ENCODE measurements at regions not wholly inside any gene's neighbourhood (a gene's known extent, or its start where the extent isn't known, plus 50 kb on each side); places are given as distances from the start of the nearest gene placed in this dataset.

GRCh38 chr13:26459276-26460131 lies 98.0 kb upstream of the WASF3 start:
- Mint-ChIP-seq H3K4me3 (no peak overlapping the region), H3K27ac (no peak overlapping the region), H3K9me3 (no peaks in the 10 kb centered on the region), H3K27me3 (peaks cover 35% of the 10 kb centered on the region), H3K36me3 (ENCODE audit: low read depth) (no peaks in the 10 kb centered on the region), H3K4me1 (ENCODE audit: low read depth) (no peaks in the 10 kb centered on the region)
- POLR2A ChIA-PET = no interaction called here
- H3K4me3 ChIP-seq (ENCODE audit: low read length) = no peak overlapping the region
- no peak for DNase-seq
- no peaks in the 10 kb centered on the region for H3K4me1 ChIP-seq (ENCODE audit: insufficient read depth, low read length)
- intact Hi-C loops (cut with DNase I, micrococcal nuclease) = no loop called here
- CTCF ChIA-PET = no interaction called here
- H3K36me3 ChIP-seq (ENCODE audit: insufficient read depth, low read length) = no peaks in the 10 kb centered on the region
- TF ChIP-seq CTCF (IDR thresholded peaks at IDR 0.05) = no peak
- H3K27ac ChIP-seq (ENCODE audit: low read depth in 1 of 2, low read length in 2 of 2) = no peak overlapping the region
- no peak for ATAC-seq (ENCODE audit: poor library complexity)
- H3K27me3 ChIP-seq (ENCODE audit: control insufficient read depth in 1 of 2, insufficient read depth in 2 of 2, low read length in 2 of 2) = peaks cover 10 to 12% of the 10 kb centered on the region in 2 experiments
- H3K9me3 ChIP-seq (ENCODE audit: control insufficient read depth in 1 of 2, insufficient read depth in 1 of 2, low read length in 2 of 2) = peaks cover 0 to 3% of the 10 kb centered on the region in 2 experiments

- POLR2A ChIA-PET = no interaction called here
- ATAC-seq (ENCODE audit: poor library complexity) = no peak
- peaks cover 0 to 3% of the 10 kb centered on the region in 2 experiments for H3K9me3 ChIP-seq (ENCODE audit: control insufficient read depth in 1 of 2, insufficient read depth in 1 of 2, low read length in 2 of 2)
- DNase-seq = no peak
- no peak for TF ChIP-seq CTCF (IDR thresholded peaks at IDR 0.05)
- intact Hi-C loops (cut with DNase I, micrococcal nuclease) = no loop called here
- H3K27me3 ChIP-seq (ENCODE audit: control insufficient read depth in 1 of 2, insufficient read depth in 2 of 2, low read length in 2 of 2) = peaks cover 10 to 11% of the 10 kb centered on the region in 2 experiments
- no peaks in the 10 kb centered on the region for H3K4me1 ChIP-seq (ENCODE audit: insufficient read depth, low read length)
- Mint-ChIP-seq H3K27me3 (peaks cover 42% of the 10 kb centered on the region), H3K4me3 (no peak overlapping the region), H3K4me1 (ENCODE audit: low read depth) (no peaks in the 10 kb centered on the region), H3K27ac (no peak overlapping the region), H3K9me3 (no peaks in the 10 kb centered on the region), H3K36me3 (ENCODE audit: low read depth) (no peaks in the 10 kb centered on the region)
- no peak overlapping the region for H3K4me3 ChIP-seq (ENCODE audit: low read length)
- H3K27ac ChIP-seq (ENCODE audit: low read depth in 1 of 2, low read length in 2 of 2) = no peak overlapping the region
- CTCF ChIA-PET = no interaction called here
- no peaks in the 10 kb centered on the region for H3K36me3 ChIP-seq (ENCODE audit: insufficient read depth, low read length)
These were observed 96.8 kb upstream of the WASF3 start for GRCh38 chr13:26460648-26461047.

GRCh38 chr13:26463296-26463695 lies 94.2 kb upstream of the WASF3 start:
- peaks cover 0 to 3% of the 10 kb centered on the region in 2 experiments for H3K9me3 ChIP-seq (ENCODE audit: control insufficient read depth in 1 of 2, insufficient read depth in 1 of 2, low read length in 2 of 2)
- Mint-ChIP-seq H3K27me3 (peaks cover 27% of the 10 kb centered on the region), H3K4me3 (no peak overlapping the region), H3K36me3 (ENCODE audit: low read depth) (no peaks in the 10 kb centered on the region), H3K4me1 (ENCODE audit: low read depth) (no peaks in the 10 kb centered on the region), H3K9me3 (no peaks in the 10 kb centered on the region), H3K27ac (no peak overlapping the region)
- H3K4me1 ChIP-seq (ENCODE audit: insufficient read depth, low read length) = no peaks in the 10 kb centered on the region
- H3K27me3 ChIP-seq (ENCODE audit: control insufficient read depth in 1 of 2, insufficient read depth in 2 of 2, low read length in 2 of 2) = peaks cover 7 to 10% of the 10 kb centered on the region in 2 experiments
- no peak for TF ChIP-seq CTCF (IDR thresholded peaks at IDR 0.05)
- no peak overlapping the region for H3K4me3 ChIP-seq (ENCODE audit: low read length)
- DNase-seq = no peak
- POLR2A ChIA-PET = no interaction called here
- ATAC-seq (ENCODE audit: poor library complexity) = no peak
- intact Hi-C loops (cut with DNase I, micrococcal nuclease) = no loop called here
- H3K27ac ChIP-seq (ENCODE audit: low read depth in 1 of 2, low read length in 2 of 2) = no peak overlapping the region
- CTCF ChIA-PET = no interaction called here
- no peaks in the 10 kb centered on the region for H3K36me3 ChIP-seq (ENCODE audit: insufficient read depth, low read length)
